ENCODE measurements at regions not wholly inside any gene's neighbourhood (a gene's known extent, or its start where the extent isn't known, plus 50 kb on each side); places are given as distances from the start of the nearest gene placed in this dataset.

GRCh38 chr1:116270316-116271057, 102.6 kb upstream of the ATP1A1 start:
- Histone ChIP-seq H3K9me3 (ENCODE audit: low read length) (no peaks in the 10 kb centered on the region), H3K4me3 (ENCODE audit: low read length) (no peak overlapping the region), H3K27ac (ENCODE audit: low read depth, low read length) (no peak overlapping the region), H3K36me3 (ENCODE audit: insufficient read depth, low read length) (no peaks in the 10 kb centered on the region), H3K4me1 (ENCODE audit: insufficient read depth, low read length) (no peaks in the 10 kb centered on the region), H3K27me3 (ENCODE audit: insufficient read depth, low read length, poor library complexity, severe bottlenecking) (no peaks in the 10 kb centered on the region)
- Mint-ChIP-seq H3K27me3 (peaks cover 0 to 6% of the 10 kb centered on the region in 2 donors), H3K36me3 (peaks cover 0 to 2% (median 0%) of the 10 kb centered on the region in 3 donors), H3K9me3 (no peaks in the 10 kb centered on the region), H3K4me3 (no peak overlapping the region), H3K4me1 (peaks cover 4 to 5% (median 5%) of the 10 kb centered on the region in 3 donors), H3K27ac (no peak overlapping the region)
- ChIA-PET POLR2A (no interaction called here), CTCF (interaction anchor here (1.4 kb wide), 1 partner anchor 131 kb away, joined by 4 read pairs; no protein-coding TSS in a partner anchor)
- DNase-seq, result no peak

- no peaks in the 10 kb centered on the region for H3K9me3 ChIP-seq (ENCODE audit: low read length)
- Mint-ChIP-seq H3K9me3 (no peaks in the 10 kb centered on the region), H3K4me1 (peaks cover 0 to 3% (median 0%) of the 10 kb centered on the region in 3 donors), H3K27ac (peak overlapping the region in 3 of 8 donors; percentile 43 to 94 (median 43)), H3K4me3 (no peak overlapping the region), H3K36me3 (peaks cover 0 to 2% (median 0%) of the 10 kb centered on the region in 3 donors), H3K27me3 (peaks cover 6% of the 10 kb centered on the region in 2 donors)
- H3K4me1 ChIP-seq (ENCODE audit: insufficient read depth, low read length), result no peaks in the 10 kb centered on the region
- no peak for DNase-seq
- no peak overlapping the region for H3K27ac ChIP-seq (ENCODE audit: low read depth, low read length)
- no peaks in the 10 kb centered on the region for H3K27me3 ChIP-seq (ENCODE audit: insufficient read depth, low read length, poor library complexity, severe bottlenecking)
- ChIA-PET CTCF (no interaction called here), POLR2A (no interaction called here)
- H3K36me3 ChIP-seq (ENCODE audit: insufficient read depth, low read length), result no peaks in the 10 kb centered on the region
- no peak overlapping the region for H3K4me3 ChIP-seq (ENCODE audit: low read length)
Measured at GRCh38 chr1:116273042-116273783, 99.8 kb upstream of the ATP1A1 start.

GRCh38 chr1:116276532-116276931, 96.5 kb upstream of the ATP1A1 start:
- Mint-ChIP-seq H3K9me3 (peaks cover 0 to 4% (median 0%) of the 10 kb centered on the region in 5 donors), H3K36me3 (peaks cover 0 to 7% (median 2%) of the 10 kb centered on the region in 3 donors), H3K27me3 (peaks cover 6 to 18% of the 10 kb centered on the region in 2 donors), H3K4me3 (no peak overlapping the region), H3K27ac (no peak overlapping the region), H3K4me1 (peaks cover 0 to 2% (median 0%) of the 10 kb centered on the region in 3 donors)
- no peak overlapping the region for H3K27ac ChIP-seq (ENCODE audit: low read depth, low read length)
- H3K4me1 ChIP-seq (ENCODE audit: insufficient read depth, low read length), result no peaks in the 10 kb centered on the region
- H3K27me3 ChIP-seq (ENCODE audit: insufficient read depth, low read length, poor library complexity, severe bottlenecking), result no peaks in the 10 kb centered on the region
- no peaks in the 10 kb centered on the region for H3K36me3 ChIP-seq (ENCODE audit: insufficient read depth, low read length)
- no peaks in the 10 kb centered on the region for H3K9me3 ChIP-seq (ENCODE audit: low read length)
- H3K4me3 ChIP-seq (ENCODE audit: low read length), result no peak overlapping the region
- ChIA-PET CTCF (no interaction called here), POLR2A (no interaction called here)
- DNase-seq, result no peak

- Histone ChIP-seq H3K27me3 (ENCODE audit: insufficient read depth, low read length, poor library complexity, severe bottlenecking) (no peaks in the 10 kb centered on the region), H3K4me1 (ENCODE audit: insufficient read depth, low read length) (no peaks in the 10 kb centered on the region), H3K27ac (ENCODE audit: low read depth, low read length) (no peak overlapping the region), H3K9me3 (ENCODE audit: low read length) (no peaks in the 10 kb centered on the region), H3K4me3 (ENCODE audit: low read length) (no peak overlapping the region), H3K36me3 (ENCODE audit: insufficient read depth, low read length) (no peaks in the 10 kb centered on the region)
- DNase-seq, result no peak
- H3K36me3 Mint-ChIP-seq, result peaks cover 1 to 19% (median 2%) of the 10 kb centered on the region in 3 donors
- H3K4me1 Mint-ChIP-seq, result peaks cover 0 to 2% (median 0%) of the 10 kb centered on the region in 3 donors
- ChIA-PET POLR2A (no interaction called here), CTCF (interaction anchor here (1.4 kb wide), 1 partner anchor 207 kb away, joined by 4 read pairs; no protein-coding TSS in a partner anchor)
- H3K27me3 Mint-ChIP-seq, result peaks cover 10 to 29% of the 10 kb centered on the region in 2 donors
- peaks cover 0 to 9% (median 4%) of the 10 kb centered on the region in 5 donors for H3K9me3 Mint-ChIP-seq
- H3K4me3 Mint-ChIP-seq, result no peak overlapping the region
- H3K27ac Mint-ChIP-seq, result no peak overlapping the region
Measured at GRCh38 chr1:116277840-116278540, 95.1 kb upstream of the ATP1A1 start.

- peaks cover 12 to 34% of the 10 kb centered on the region in 2 donors for H3K27me3 Mint-ChIP-seq
- Histone ChIP-seq H3K4me3 (ENCODE audit: low read length) (no peak overlapping the region), H3K4me1 (ENCODE audit: insufficient read depth, low read length) (no peaks in the 10 kb centered on the region), H3K27me3 (ENCODE audit: insufficient read depth, low read length, poor library complexity, severe bottlenecking) (peaks cover under 1% of the 10 kb centered on the region), H3K27ac (ENCODE audit: low read depth, low read length) (no peak overlapping the region), H3K36me3 (ENCODE audit: insufficient read depth, low read length) (no peaks in the 10 kb centered on the region), H3K9me3 (ENCODE audit: low read length) (no peaks in the 10 kb centered on the region)
- POLR2A ChIA-PET, result no interaction called here
- H3K4me3 Mint-ChIP-seq, result no peak overlapping the region
- peaks cover 0 to 9% (median 4%) of the 10 kb centered on the region in 5 donors for H3K9me3 Mint-ChIP-seq
- no peak overlapping the region for H3K27ac Mint-ChIP-seq
- peaks cover 0 to 2% (median 0%) of the 10 kb centered on the region in 3 donors for H3K4me1 Mint-ChIP-seq
- CTCF ChIA-PET, result interaction anchor here (1.4 kb wide), 1 partner anchor 207 kb away, joined by 4 read pairs; no protein-coding TSS in a partner anchor
- no peak for DNase-seq
- H3K36me3 Mint-ChIP-seq, result peaks cover 0 to 20% (median 1%) of the 10 kb centered on the region in 3 donors
Measured at GRCh38 chr1:116278541-116278866, 94.5 kb upstream of the ATP1A1 start.

GRCh38 chr1:116279715-116280114, 93.3 kb upstream of the ATP1A1 start:
- no peaks in the 10 kb centered on the region for H3K36me3 ChIP-seq (ENCODE audit: insufficient read depth, low read length)
- Mint-ChIP-seq H3K27me3 (peaks cover 15 to 42% of the 10 kb centered on the region in 2 donors), H3K4me3 (no peak overlapping the region), H3K4me1 (peaks cover 0 to under 1% (median 0%) of the 10 kb centered on the region in 3 donors), H3K27ac (no peak overlapping the region), H3K36me3 (peaks cover 0 to 25% (median 1%) of the 10 kb centered on the region in 3 donors), H3K9me3 (peaks cover 0 to 9% (median 4%) of the 10 kb centered on the region in 5 donors)
- H3K27me3 ChIP-seq (ENCODE audit: insufficient read depth, low read length, poor library complexity, severe bottlenecking), result peaks cover 4% of the 10 kb centered on the region
- no peaks in the 10 kb centered on the region for H3K4me1 ChIP-seq (ENCODE audit: insufficient read depth, low read length)
- no peak overlapping the region for H3K27ac ChIP-seq (ENCODE audit: low read depth, low read length)
- no peak overlapping the region for H3K4me3 ChIP-seq (ENCODE audit: low read length)
- CTCF ChIA-PET, result interaction anchor here (0.6 to 1.4 kb wide), 2 partner anchors 27 to 206 kb away, joined by 3 to 4 read pairs; no protein-coding TSS in a partner anchor
- POLR2A ChIA-PET, result no interaction called here
- no peak for DNase-seq
- no peaks in the 10 kb centered on the region for H3K9me3 ChIP-seq (ENCODE audit: low read length)

- ChIA-PET POLR2A (no interaction called here), CTCF (no interaction called here)
- H3K27me3 ChIP-seq (ENCODE audit: insufficient read depth, low read length, poor library complexity, severe bottlenecking), result peaks cover 4% of the 10 kb centered on the region
- no peaks in the 10 kb centered on the region for H3K4me1 ChIP-seq (ENCODE audit: insufficient read depth, low read length)
- peaks cover 0 to 4% (median 2%) of the 10 kb centered on the region in 3 donors for H3K4me1 Mint-ChIP-seq
- no peak overlapping the region for H3K4me3 ChIP-seq (ENCODE audit: low read length)
- no peak overlapping the region for H3K27ac ChIP-seq (ENCODE audit: low read depth, low read length)
- no peak for DNase-seq
- H3K9me3 Mint-ChIP-seq, result peaks cover 0 to 9% (median 4%) of the 10 kb centered on the region in 5 donors
- no peaks in the 10 kb centered on the region for H3K9me3 ChIP-seq (ENCODE audit: low read length)
- peaks cover 12 to 44% of the 10 kb centered on the region in 2 donors for H3K27me3 Mint-ChIP-seq
- H3K4me3 Mint-ChIP-seq, result no peak overlapping the region
- H3K36me3 ChIP-seq (ENCODE audit: insufficient read depth, low read length), result no peaks in the 10 kb centered on the region
- no peak overlapping the region for H3K27ac Mint-ChIP-seq
- H3K36me3 Mint-ChIP-seq, result peaks cover 1 to 44% (median 2%) of the 10 kb centered on the region in 3 donors
Measured at GRCh38 chr1:116284819-116285390, 88.1 kb upstream of the ATP1A1 start.

All from CD8-positive, alpha-beta memory T cell (primary cell).